ENCODE measurements at regions not wholly inside any gene's neighbourhood (a gene's known extent, or its start where the extent isn't known, plus 50 kb on each side); places are given as distances from the start of the nearest gene placed in this dataset.

DNA sequence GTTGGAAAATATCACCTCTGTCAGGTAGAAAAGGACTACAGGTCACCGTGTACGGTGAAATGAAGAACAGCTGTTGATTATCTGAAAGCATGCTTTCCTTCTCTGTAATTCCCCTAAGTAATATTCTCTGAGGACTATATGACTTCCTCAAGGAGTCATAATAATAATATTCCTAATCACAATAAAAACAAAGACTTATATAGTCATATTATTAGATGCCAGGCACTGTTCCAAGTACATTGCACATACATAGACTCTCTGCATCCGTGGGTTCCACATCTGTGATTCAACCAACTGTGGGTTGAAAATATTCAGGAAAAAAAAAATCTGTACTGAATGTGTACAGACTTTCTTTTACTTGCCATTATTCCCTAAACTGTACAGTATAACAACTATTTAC lies 512.4 kb upstream of the ID2 start:
- CTCF ChIA-PET = no interaction called here
- POLR2A ChIA-PET = no interaction called here
- H3K9me3 ChIP-seq (ENCODE audit: control insufficient read depth, insufficient read depth, low read depth, low read length) = no peaks in the 10 kb centered on the region

DNA sequence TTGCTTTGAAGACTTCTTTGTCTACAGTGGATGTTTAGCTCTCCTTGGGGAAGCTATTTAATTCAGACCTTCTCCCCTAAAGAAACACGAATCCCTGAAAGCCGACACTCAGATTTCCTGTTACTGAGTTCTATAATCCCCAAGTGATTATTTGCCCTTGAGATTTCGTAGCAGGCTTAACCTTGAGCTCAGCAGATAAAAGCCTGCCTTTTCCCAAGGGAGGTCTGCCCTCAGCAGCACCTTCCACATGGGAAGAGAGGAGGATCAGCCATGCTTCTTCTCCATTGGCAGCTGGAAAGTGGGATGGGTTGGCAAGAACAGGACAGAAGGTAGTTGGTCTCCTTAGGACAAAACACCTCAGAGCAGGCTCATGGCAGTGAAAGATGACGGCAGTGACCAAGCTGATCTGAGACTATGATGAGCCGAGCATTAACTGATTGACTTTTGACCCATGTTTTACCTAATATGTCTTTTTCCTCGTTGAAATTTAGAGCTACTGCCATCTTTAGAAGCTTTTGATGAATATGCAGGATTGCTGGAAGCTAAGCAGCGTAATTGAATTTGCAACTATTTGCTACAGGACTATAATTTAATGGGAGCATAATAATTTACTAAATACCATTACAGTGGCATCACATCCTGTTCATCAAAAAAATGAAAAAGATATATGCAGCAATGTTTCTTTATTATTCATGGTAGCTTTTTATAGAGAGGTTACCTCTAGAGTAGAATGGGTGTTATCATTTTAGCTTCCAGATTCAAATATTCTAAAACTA lies 511.1 kb upstream of the ID2 start:
- H3K36me3 ChIP-seq (ENCODE audit: control insufficient read depth in 2 of 2, insufficient read depth in 1 of 2, low read length in 2 of 2) = no peaks in the 10 kb centered on the region
- H3K4me3 ChIP-seq (ENCODE audit: low read depth, low read length) = no peak overlapping the region
- CTCF ChIA-PET = no interaction called here
- no peak overlapping the region for H3K27ac ChIP-seq (ENCODE audit: extremely low read depth, low read depth, low read length)
- POLR2A ChIA-PET = interaction anchor here (1.3 kb wide), 1 partner anchor 510 kb away, joined by 4 read pairs; no protein-coding TSS in a partner anchor
- H3K4me1 ChIP-seq (ENCODE audit: control insufficient read depth, insufficient read depth, low read length) = no peaks in the 10 kb centered on the region
- H3K9me3 ChIP-seq (ENCODE audit: control insufficient read depth, insufficient read depth, low read depth, low read length) = no peaks in the 10 kb centered on the region
- no peak for TF ChIP-seq GLIS1 (tag by site-specific recombination; IDR thresholded peaks at IDR 0.05)
- no peak for TF ChIP-seq SCRT1 (tag by site-specific recombination; IDR thresholded peaks at IDR 0.05; ENCODE audit: borderline replicate concordance)
- TF ChIP-seq ZNF555 (tag by site-specific recombination; conservative IDR thresholded peaks at IDR 0.05) = no peak
- no peak for TF ChIP-seq ZNF266 (tag by site-specific recombination; IDR thresholded peaks at IDR 0.05; ENCODE audit: low read depth)
- TF ChIP-seq ZNF768 (tag by site-specific recombination; IDR thresholded peaks at IDR 0.05) = no peak
- no peak for TF ChIP-seq SP3 (tag by site-specific recombination; IDR thresholded peaks at IDR 0.05)
- TF ChIP-seq ZNF549 (tag by site-specific recombination; IDR thresholded peaks at IDR 0.05) = no peak
- no peak for TF ChIP-seq ZNF19 (tag by site-specific recombination; IDR thresholded peaks at IDR 0.05; ENCODE audit: low read depth)
- TF ChIP-seq ZSCAN23 (tag by site-specific recombination; IDR thresholded peaks at IDR 0.05) = no peak
- no peak for TF ChIP-seq ZNF140 (tag by site-specific recombination; IDR thresholded peaks at IDR 0.05)
- no peak for TF ChIP-seq ZSCAN16 (tag by site-specific recombination; IDR thresholded peaks at IDR 0.05)
- TF ChIP-seq GLI2 (tag by site-specific recombination; IDR thresholded peaks at IDR 0.05; ENCODE audit: borderline replicate concordance, low read depth) = no peak
- TF ChIP-seq ZNF24 (tag by site-specific recombination; IDR thresholded peaks at IDR 0.05) = no peak
- no peak for TF ChIP-seq ZBTB17 (tag by site-specific recombination; IDR thresholded peaks at IDR 0.05)

More for the DNA sequence above, 512.4 kb upstream of the ID2 start:
- no peaks in the 10 kb centered on the region for H3K36me3 ChIP-seq (ENCODE audit: control insufficient read depth in 2 of 2, insufficient read depth in 1 of 2, low read length in 2 of 2)
- no peak for TF ChIP-seq TCF7L2 (IDR thresholded peaks at IDR 0.05; ENCODE audit: borderline replicate concordance, low read depth, low read length)
- TF ChIP-seq EGR2 (tag by site-specific recombination; IDR thresholded peaks at IDR 0.05; ENCODE audit: low read depth) = no peak
- TF ChIP-seq KLF9 (tag by site-specific recombination; IDR thresholded peaks at IDR 0.05; ENCODE audit: low read depth) = no peak
- TF ChIP-seq, protein P1, sequence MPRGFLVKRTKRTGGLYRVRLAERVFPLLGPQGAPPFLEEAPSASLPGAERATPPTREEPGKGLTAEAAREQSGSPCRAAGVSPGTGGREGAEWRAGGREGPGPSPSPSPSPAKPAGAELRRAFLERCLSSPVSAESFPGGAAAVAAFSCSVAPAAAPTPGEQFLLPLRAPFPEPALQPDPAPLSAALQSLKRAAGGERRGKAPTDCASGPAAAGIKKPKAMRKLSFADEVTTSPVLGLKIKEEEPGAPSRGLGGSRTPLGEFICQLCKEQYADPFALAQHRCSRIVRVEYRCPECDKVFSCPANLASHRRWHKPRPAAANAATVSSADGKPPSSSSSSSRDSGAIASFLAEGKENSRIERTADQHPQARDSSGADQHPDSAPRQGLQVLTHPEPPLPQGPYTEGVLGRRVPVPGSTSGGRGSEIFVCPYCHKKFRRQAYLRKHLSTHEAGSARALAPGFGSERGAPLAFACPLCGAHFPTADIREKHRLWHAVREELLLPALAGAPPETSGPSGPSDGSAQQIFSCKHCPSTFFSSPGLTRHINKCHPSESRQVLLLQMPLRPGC (tag by site-specific recombination; IDR thresholded peaks at IDR 0.05) = no peak
- TF ChIP-seq ZNF121 (tag by site-specific recombination; IDR thresholded peaks at IDR 0.05) = no peak
- no peak for TF ChIP-seq ZNF530 (tag by site-specific recombination; IDR thresholded peaks at IDR 0.05; ENCODE audit: low read depth)
- no peak for TF ChIP-seq ZFP3 (tag by site-specific recombination; IDR thresholded peaks at IDR 0.05; ENCODE audit: low read depth)
- TF ChIP-seq, protein P2, sequence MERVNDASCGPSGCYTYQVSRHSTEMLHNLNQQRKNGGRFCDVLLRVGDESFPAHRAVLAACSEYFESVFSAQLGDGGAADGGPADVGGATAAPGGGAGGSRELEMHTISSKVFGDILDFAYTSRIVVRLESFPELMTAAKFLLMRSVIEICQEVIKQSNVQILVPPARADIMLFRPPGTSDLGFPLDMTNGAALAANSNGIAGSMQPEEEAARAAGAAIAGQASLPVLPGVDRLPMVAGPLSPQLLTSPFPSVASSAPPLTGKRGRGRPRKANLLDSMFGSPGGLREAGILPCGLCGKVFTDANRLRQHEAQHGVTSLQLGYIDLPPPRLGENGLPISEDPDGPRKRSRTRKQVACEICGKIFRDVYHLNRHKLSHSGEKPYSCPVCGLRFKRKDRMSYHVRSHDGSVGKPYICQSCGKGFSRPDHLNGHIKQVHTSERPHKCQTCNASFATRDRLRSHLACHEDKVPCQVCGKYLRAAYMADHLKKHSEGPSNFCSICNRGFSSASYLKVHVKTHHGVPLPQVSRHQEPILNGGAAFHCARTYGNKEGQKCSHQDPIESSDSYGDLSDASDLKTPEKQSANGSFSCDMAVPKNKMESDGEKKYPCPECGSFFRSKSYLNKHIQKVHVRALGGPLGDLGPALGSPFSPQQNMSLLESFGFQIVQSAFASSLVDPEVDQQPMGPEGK (tag by site-specific recombination; IDR thresholded peaks at IDR 0.05) = no peak
- TF ChIP-seq PRDM1 (tag by site-specific recombination; IDR thresholded peaks at IDR 0.05) = no peak
- no peak for TF ChIP-seq ZNF521 (tag by site-specific recombination; IDR thresholded peaks at IDR 0.05)
- no peak for TF ChIP-seq MYNN (tag by site-specific recombination; IDR thresholded peaks at IDR 0.05; ENCODE audit: borderline replicate concordance)
- TF ChIP-seq ZNF561 (tag by site-specific recombination; IDR thresholded peaks at IDR 0.05; ENCODE audit: borderline replicate concordance) = no peak
- no peak for TF ChIP-seq SP3 (tag by site-specific recombination; IDR thresholded peaks at IDR 0.05)
- TF ChIP-seq ZNF211 (tag by site-specific recombination; IDR thresholded peaks at IDR 0.05; ENCODE audit: low read depth) = no peak
- TF ChIP-seq, protein P3, sequence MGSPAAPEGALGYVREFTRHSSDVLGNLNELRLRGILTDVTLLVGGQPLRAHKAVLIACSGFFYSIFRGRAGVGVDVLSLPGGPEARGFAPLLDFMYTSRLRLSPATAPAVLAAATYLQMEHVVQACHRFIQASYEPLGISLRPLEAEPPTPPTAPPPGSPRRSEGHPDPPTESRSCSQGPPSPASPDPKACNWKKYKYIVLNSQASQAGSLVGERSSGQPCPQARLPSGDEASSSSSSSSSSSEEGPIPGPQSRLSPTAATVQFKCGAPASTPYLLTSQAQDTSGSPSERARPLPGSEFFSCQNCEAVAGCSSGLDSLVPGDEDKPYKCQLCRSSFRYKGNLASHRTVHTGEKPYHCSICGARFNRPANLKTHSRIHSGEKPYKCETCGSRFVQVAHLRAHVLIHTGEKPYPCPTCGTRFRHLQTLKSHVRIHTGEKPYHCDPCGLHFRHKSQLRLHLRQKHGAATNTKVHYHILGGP (tag by site-specific recombination; IDR thresholded peaks at IDR 0.05) = no peak
- no peak for TF ChIP-seq ZNF2 (tag by site-specific recombination; IDR thresholded peaks at IDR 0.05)
- TF ChIP-seq, protein P4, sequence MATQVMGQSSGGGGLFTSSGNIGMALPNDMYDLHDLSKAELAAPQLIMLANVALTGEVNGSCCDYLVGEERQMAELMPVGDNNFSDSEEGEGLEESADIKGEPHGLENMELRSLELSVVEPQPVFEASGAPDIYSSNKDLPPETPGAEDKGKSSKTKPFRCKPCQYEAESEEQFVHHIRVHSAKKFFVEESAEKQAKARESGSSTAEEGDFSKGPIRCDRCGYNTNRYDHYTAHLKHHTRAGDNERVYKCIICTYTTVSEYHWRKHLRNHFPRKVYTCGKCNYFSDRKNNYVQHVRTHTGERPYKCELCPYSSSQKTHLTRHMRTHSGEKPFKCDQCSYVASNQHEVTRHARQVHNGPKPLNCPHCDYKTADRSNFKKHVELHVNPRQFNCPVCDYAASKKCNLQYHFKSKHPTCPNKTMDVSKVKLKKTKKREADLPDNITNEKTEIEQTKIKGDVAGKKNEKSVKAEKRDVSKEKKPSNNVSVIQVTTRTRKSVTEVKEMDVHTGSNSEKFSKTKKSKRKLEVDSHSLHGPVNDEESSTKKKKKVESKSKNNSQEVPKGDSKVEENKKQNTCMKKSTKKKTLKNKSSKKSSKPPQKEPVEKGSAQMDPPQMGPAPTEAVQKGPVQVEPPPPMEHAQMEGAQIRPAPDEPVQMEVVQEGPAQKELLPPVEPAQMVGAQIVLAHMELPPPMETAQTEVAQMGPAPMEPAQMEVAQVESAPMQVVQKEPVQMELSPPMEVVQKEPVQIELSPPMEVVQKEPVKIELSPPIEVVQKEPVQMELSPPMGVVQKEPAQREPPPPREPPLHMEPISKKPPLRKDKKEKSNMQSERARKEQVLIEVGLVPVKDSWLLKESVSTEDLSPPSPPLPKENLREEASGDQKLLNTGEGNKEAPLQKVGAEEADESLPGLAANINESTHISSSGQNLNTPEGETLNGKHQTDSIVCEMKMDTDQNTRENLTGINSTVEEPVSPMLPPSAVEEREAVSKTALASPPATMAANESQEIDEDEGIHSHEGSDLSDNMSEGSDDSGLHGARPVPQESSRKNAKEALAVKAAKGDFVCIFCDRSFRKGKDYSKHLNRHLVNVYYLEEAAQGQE (tag by site-specific recombination; IDR thresholded peaks at IDR 0.05) = no peak
- no peak for TF ChIP-seq WT1 (tag by site-specific recombination; IDR thresholded peaks at IDR 0.05)
- TF ChIP-seq KLF16 (tag by site-specific recombination; IDR thresholded peaks at IDR 0.05) = no peak
- no peak overlapping the region for H3K4me3 ChIP-seq (ENCODE audit: low read depth, low read length)
- H3K27ac ChIP-seq (ENCODE audit: extremely low read depth, low read depth, low read length) = no peak overlapping the region
- H3K4me1 ChIP-seq (ENCODE audit: control insufficient read depth, insufficient read depth, low read length) = no peaks in the 10 kb centered on the region
